Mucosa of descending colon (tissue), 3 donors: ENCODE measurements at regions not wholly inside any gene's neighbourhood (a gene's known extent, or its start where the extent isn't known, plus 50 kb on each side); places are given as distances from the start of the nearest gene placed in this dataset.

Experiments
- ATAC-seq: fragments of 200-7000 bp; cut with Tn5 transposase; one replicate; pipeline ENCODE4 v1.9.1; 2020; ENCODE audit warnings: mild to moderate bottlenecking, moderate library complexity
- DNase-seq, 3 donors: peaks; one replicate each; pipeline ENCODE4 v3.0.0-alpha.2; 2020
- H3K36me3 ChIP-seq: fragments of 200-600 bp; one replicate; pipeline ENCODE4 v1.8.0; 2021; ENCODE audit warnings: low read depth, mild to moderate bottlenecking
- H3K4me1 ChIP-seq: fragments of 200-600 bp; one replicate; pipeline ENCODE4 v1.8.0; 2021; ENCODE audit warnings: low read depth, mild to moderate bottlenecking
- H3K4me3 ChIP-seq: fragments of 200-600 bp; one replicate; pipeline ENCODE4 v1.8.0; 2021; ENCODE audit warnings: mild to moderate bottlenecking
- H3K9me3 ChIP-seq: fragments of 200-600 bp; one replicate; pipeline ENCODE4 v1.8.0; 2021; ENCODE audit warnings: mild to moderate bottlenecking
- CTCF ChIP-seq: fragments of 200-600 bp; IDR thresholded peaks from one replicate; pipeline ENCODE4 v1.8.0; 2022; ENCODE audit warnings: antibody characterized with exemption, mild to moderate bottlenecking
- intact Hi-C, 2 donors: fragments of 100-400 bp; cut with DNase I in 1 of 2; cut with micrococcal nuclease in 1 of 2; formaldehyde crosslinking; loops; one replicate each; pipeline versions ENCODE4 v1.11.0 to v1.11.1; 2022; cut with DNase I, micrococcal nuclease
- donor health status: DM: no; HTN: no; CAD: no; lungs with moderate emphysema.
- donor health status: DM: no; HTN: no; CAD: no.
- donor health status: DM: no; HTN: yes; CAD: no.

GRCh38 chr17:13727441-13728171, 125.9 kb upstream of the HS3ST3A1 start:
- intact Hi-C loops, result no loop called here
- no peak overlapping the region for H3K4me3 ChIP-seq
- no peaks in the 10 kb centered on the region for H3K9me3 ChIP-seq
- H3K36me3 ChIP-seq, result no peaks in the 10 kb centered on the region
- TF ChIP-seq CTCF, result no peak
- DNase-seq (no peak), ATAC-seq (no peak)
- H3K4me1 ChIP-seq, result no peaks in the 10 kb centered on the region

GRCh38 chr17:13728781-13729180, 127.1 kb upstream of the HS3ST3A1 start:
- H3K4me1 ChIP-seq, result no peaks in the 10 kb centered on the region
- H3K36me3 ChIP-seq, result no peaks in the 10 kb centered on the region
- H3K9me3 ChIP-seq, result no peaks in the 10 kb centered on the region
- no peak for ATAC-seq
- intact Hi-C loops, result no loop called here
- no peak for DNase-seq
- H3K4me3 ChIP-seq, result no peak overlapping the region
- TF ChIP-seq CTCF, result no peak

GRCh38 chr17:13729466-13730134, 127.9 kb upstream of the HS3ST3A1 start:
- Histone ChIP-seq H3K36me3 (no peaks in the 10 kb centered on the region), H3K9me3 (no peaks in the 10 kb centered on the region), H3K4me1 (no peaks in the 10 kb centered on the region), H3K4me3 (no peak overlapping the region)
- no peak for TF ChIP-seq CTCF
- ATAC-seq (no peak), DNase-seq (no peak)
- intact Hi-C loops, result no loop called here

GRCh38 chr17:13734880-13735279, 133.2 kb upstream of the HS3ST3A1 start:
- no peaks in the 10 kb centered on the region for H3K4me1 ChIP-seq
- no peaks in the 10 kb centered on the region for H3K36me3 ChIP-seq
- intact Hi-C loops, result no loop called here
- TF ChIP-seq CTCF, result no peak
- no peak for ATAC-seq
- H3K4me3 ChIP-seq, result no peak overlapping the region
- no peaks in the 10 kb centered on the region for H3K9me3 ChIP-seq
- DNase-seq, result no peak

- Histone ChIP-seq H3K4me1 (no peaks in the 10 kb centered on the region), H3K4me3 (no peak overlapping the region), H3K36me3 (no peaks in the 10 kb centered on the region), H3K9me3 (no peaks in the 10 kb centered on the region)
- intact Hi-C loops, result no loop called here
- ATAC-seq, result no peak
- no peak for DNase-seq
- TF ChIP-seq CTCF, result no peak
Measured at GRCh38 chr17:13735444-13735843, 133.7 kb upstream of the HS3ST3A1 start.
